ENCODE measurements at regions not wholly inside any gene's neighbourhood (a gene's known extent, or its start where the extent isn't known, plus 50 kb on each side); places are given as distances from the start of the nearest gene placed in this dataset.
"Not testable (repeated sequence)": the region's sequence is repeated elsewhere in the genome, so short reads cannot be mapped to it uniquely, and the experiment has no call there.

DNA sequence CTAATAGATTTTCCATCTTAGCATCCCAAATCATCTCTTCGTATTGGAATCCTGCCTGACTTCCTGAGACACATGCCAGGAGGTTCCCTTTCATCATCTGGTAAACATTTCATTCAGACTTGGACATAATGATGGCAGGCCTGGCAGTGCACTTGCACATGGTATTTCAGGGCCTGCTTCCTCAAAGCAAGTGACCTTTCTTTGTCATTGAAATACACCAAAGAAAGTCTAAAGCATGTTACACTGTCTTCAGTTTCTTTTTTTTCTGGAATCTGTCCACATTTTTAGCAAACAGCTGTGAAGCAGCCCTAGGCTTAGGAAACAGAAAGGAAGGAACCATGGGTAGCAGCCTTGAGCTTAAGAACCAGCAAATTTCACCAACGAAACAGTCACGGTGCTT is 205.9 kb upstream of the VCX start:
- DNase-seq = no peak

GRCh38 chrX:7635604-7636003 is 207.4 kb upstream of the VCX start:
- DNase-seq = no peak

- no peak for DNase-seq
Observed at GRCh38 chrX:7620560-7620959, 222.4 kb upstream of the VCX start.

DNA sequence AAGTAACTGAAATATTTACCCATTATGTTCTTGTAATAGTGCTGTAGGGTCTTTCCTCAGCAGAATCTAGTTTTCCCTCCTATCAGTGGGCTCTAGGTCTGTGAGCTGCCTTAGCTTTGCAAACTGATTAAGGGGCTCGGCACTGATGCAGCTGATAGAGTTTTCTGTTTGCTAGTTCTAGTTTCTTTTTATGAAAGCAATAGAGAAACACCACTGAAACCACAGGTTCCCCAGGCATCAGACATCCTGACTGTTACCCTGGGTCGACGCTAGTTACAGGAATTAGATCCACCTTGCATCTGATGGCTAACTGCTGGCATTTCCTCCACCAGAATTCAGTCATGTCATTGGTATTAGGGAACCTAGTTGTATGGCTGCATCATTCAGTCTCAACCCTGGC is 225.0 kb upstream of the VCX start:
- DNase-seq = no peak

- DNase-seq = no peak
Observed at GRCh38 chrX:7614616-7615015, 228.4 kb upstream of the VCX start.

DNA sequence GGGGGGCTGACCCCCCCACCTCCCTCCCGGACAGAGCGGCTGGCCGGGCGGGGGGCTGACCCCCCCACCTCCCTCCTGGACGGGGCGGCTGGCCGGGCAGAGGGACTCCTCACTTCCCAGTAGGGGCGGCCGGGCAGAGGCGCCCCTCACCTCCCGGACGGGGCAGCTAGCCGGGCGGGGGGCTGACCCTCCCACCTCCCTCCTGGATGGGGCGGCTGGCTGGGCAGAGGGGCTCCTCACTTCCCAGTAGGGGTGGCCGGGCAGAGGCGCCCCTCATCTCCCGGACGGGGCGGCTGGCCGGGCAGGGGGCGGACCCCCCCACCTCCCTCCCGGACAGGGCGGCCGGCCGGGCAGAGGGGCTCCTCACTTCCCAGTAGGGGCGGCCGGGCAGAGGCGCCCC is 234.3 kb upstream of the VCX start:
- not testable (repeated sequence) for DNase-seq

DNA sequence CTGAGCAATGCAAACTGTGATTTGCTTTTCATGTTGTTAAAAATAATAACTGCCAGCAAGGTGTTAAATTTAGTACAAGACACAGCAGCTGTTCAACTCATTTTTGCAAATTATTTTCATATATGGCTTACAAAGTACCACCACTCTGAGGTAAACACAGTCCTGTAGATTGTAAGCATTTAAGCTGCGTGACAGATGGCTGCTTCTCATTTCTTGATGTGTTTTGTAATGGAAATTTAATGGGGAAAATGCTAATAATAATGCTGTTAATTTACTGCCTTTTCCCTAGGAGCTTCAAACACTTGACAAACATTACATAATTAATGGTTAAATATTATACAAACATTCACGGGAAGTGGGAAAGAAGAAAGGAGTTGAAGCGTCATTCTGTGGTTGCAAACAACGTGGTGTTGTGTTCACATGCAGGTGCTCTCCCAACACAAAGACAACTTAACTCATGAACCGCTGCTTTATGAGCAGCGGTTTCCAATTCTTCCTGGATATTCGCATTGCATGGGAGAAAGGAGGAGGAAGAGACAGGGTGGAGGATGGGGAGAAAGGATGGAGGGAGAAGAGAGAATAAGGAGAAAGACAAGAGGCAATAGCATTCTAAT is 236.8 kb upstream of the VCX start:
- DNase-seq = no peak

- no peak for DNase-seq
Observed at GRCh38 chrX:7603387-7603786, 239.6 kb upstream of the VCX start.

DNA sequence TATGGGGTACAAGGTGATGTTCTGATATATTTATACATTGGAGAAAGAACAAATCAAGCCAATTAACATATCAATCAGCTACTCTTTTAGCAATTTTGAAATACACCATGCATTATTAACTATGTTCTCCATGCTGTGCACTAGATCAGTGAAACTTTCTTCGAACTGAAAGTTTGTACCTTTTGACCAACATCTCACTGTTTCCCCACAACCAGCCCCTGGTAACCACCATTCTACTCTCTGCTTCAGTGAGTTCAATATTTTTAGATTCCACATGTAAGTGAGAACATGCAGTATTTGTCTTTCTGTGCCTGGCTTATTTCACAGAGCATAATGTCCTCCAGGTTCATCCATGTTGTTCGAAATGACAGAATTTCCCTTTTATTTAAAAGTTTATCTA is 246.1 kb upstream of the VCX start:
- DNase-seq = no peak

- DNase-seq = not testable (repeated sequence)
Observed at GRCh38 chrX:7593370-7593769, 249.6 kb upstream of the VCX start.

- peak; percentile 11 to 15 for DNase-seq
Observed at GRCh38 chrX:7586126-7586525, 256.8 kb upstream of the VCX start.

- DNase-seq = no peak
Observed at GRCh38 chrX:7582191-7582590, 260.8 kb upstream of the VCX start.

DNA sequence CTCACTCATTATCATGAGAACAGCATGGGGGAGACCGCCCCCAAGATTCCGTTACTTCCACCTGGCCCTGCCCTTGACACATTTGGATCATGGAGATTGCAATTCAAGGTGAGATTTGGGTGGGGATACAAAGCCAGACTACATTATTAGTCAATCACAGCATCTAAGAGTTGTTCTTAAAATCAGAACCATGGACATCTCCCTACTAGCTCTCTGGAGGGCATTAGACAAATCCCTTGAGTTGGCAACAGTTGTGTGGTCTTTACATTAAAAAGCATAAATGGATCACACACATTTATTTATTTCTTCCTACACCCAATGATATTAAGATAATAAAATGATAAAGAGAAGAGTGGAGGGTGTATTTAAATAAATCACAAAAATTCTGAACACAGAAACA is 262.8 kb upstream of the VCX start:
- no peak for DNase-seq

DNA sequence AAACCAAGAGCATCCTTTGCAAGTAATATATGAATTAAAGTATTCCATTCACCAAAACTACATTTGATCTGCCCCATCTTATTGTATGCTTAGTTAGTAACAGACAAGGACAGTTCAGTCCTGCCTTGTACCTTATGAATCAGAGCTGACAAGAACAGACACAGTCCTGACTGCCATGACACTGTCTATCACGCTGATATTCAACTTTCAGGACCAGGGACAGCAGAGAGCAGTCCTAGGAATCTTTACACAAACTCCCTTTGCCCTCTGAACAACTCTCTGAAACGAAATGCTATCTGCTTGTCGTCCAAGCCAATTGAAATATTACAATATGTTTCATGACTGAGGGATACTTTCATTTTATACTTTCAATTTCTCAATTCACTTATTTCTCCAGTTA is 268.6 kb upstream of the VCX start:
- DNase-seq = no peak

DNA sequence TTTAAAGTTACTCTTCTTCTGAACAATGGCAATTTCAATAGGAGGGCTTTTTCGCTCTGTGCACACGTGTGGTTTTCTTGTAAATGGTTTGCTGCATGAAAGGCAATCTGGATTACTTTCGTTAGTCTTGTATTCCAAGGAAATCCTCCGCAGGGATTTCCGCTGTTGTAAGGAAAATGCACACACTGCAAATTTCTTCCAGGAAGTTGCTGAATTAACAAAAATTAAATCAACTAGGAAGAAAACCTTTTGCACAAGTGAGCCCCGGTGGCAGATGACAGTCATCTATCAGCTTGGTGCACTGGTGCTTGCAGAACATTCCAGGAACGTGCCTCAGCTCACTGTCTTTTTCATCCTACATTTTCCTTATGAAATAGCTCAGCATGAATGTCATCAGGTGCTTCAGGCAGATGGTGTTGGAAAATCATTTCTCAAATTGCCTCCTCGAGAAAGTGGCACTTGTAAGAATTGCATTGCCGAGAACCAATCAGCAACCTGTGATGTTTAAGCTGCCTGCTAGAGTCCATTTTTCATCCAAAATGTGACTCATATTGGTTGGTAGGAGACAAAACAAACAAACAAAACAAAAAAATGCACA is 272.4 kb upstream of the VCX start:
- DNase-seq = no peak

- no peak for DNase-seq
Observed at GRCh38 chrX:7568597-7568996, 274.4 kb upstream of the VCX start.

GRCh38 chrX:7568130-7568529 is 274.8 kb upstream of the VCX start:
- no peak for DNase-seq

DNA sequence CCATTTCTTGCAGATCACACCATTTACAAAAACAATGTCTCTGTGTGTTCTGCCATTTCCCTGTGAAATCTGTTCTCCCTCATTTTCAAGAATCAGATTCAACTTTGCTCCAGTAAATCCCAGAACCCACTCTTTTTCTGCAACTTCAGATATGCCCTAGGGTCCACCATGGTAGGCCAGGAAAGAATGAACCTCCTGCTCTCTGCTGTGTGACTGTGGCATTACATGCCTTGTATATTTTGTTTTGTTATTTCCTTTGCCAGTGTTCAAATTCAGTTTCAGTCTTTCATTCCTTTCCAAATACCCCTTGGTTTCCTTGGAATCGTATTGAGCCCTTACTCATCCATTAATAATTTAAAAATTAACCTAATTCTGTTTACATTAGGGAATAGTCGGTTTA is 290.2 kb upstream of the VCX start:
- no peak for DNase-seq

- DNase-seq = no peak
Observed at GRCh38 chrX:7546551-7547080, 296.4 kb upstream of the VCX start.

- DNase-seq = no peak
Observed at GRCh38 chrX:7545564-7545963, 297.4 kb upstream of the VCX start.

DNA sequence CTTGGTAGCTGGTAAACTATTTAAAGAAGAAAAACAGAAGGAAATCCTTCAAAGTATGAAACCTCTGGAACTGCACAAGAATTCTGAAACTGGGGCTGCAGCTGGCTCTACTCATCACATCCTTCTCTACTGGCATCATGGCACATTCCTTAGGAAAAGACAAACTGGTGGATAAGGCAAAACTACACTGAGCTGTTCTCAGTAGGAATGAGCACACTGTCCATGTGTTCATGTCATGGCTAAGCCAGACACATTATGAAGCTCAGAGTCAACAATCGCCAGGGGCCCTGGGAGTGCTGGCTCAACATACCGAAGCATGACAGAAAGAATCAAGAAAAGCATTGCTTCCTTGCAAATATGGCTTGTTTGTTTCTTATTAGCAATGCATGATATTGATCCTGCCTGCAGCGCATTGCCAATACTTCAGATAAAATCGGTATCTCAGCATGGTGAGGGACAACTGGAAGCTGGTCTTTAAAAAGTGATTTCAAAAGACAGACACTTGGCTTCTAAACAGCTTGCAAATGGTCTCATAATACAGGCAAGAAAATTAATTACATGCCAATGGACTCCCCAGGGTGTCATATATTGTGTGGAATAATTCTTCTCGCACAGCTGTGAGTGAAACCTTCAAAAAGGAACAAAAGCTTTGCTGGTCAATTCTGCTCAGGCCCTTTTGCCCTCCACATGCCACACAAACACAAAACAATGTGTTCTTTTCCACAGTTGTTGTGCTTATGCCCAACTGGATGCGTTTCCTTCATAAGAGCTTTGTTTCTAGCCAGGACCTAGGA is 300.2 kb upstream of the VCX start:
- DNase-seq = no peak

- DNase-seq = no peak
Observed at GRCh38 chrX:7522860-7523259, 320.1 kb upstream of the VCX start.

DNA sequence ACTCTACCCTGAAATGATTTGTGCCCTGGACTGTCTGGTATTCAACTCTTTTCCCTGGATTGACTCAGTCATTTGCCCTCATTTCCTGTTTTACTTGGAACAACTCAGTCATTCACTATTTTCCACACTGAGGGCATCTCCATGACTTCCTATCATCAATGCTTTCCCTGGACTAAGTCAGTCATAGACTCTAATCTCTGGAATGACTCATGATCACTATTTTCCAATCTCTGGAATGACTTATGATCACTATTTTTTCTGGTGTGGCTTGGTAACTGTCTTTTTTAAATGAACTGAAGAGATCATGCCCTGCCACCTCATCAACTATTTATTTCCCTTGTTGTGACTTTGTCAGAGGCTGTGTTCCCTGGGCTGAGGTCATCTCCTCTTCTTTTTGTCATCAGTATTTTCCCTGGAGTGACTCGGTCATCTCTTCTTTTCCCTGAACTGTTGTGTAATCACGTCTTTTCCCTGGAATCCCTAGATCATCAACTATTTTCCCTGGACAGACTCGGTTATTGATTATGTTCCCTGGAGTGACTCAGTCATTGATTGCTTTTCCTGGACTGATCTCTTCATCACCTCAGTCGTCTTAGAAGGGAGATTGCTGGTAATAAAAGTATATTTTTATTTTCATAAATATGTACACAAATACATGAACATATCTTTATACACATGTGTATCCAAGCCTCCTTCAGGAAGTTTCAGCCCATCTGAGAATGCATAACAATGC is 327.1 kb upstream of the VCX start:
- DNase-seq = no peak
